GDM1 (cell line): ENCODE measurements at regions not wholly inside any gene's neighbourhood (a gene's known extent, or its start where the extent isn't known, plus 50 kb on each side); places are given as distances from the start of the nearest gene placed in this dataset.

Experiments
- DNase-seq: peaks from one replicate; lab custom pipeline; 2025; lab: John Stamatoyannopoulos, UW

- DNase-seq: peak; percentile 47
These were observed 195.2 kb upstream of the DPPA4 start for GRCh38 chr3:109532257-109533216.

- DNase-seq: no peak
These were observed 208.4 kb upstream of the DPPA4 start for GRCh38 chr3:109545746-109546145.

GRCh38 chr3:109548192-109548938 lies 211.0 kb upstream of the DPPA4 start:
- no peak for DNase-seq

GRCh38 chr3:109553591-109554371 lies 216.4 kb upstream of the DPPA4 start:
- no peak for DNase-seq

GRCh38 chr3:109559389-109559788 lies 222.0 kb upstream of the DPPA4 start:
- DNase-seq: no peak

- DNase-seq: no peak
These were observed 225.8 kb upstream of the DPPA4 start for GRCh38 chr3:109563149-109563548.

GRCh38 chr3:109569135-109569846 lies 231.9 kb upstream of the DPPA4 start:
- DNase-seq: no peak

- DNase-seq: no peak
These were observed 233.1 kb upstream of the DPPA4 start for GRCh38 chr3:109570408-109570807.

- DNase-seq: no peak
These were observed 235.0 kb upstream of the DPPA4 start for GRCh38 chr3:109572301-109572700.

GRCh38 chr3:109596991-109597390 lies 259.6 kb upstream of the DPPA4 start:
- no peak for DNase-seq

GRCh38 chr3:109597444-109597843 lies 260.1 kb upstream of the DPPA4 start:
- DNase-seq: no peak

GRCh38 chr3:109607897-109608296 lies 270.6 kb upstream of the DPPA4 start:
- no peak for DNase-seq

GRCh38 chr3:109608574-109608973 lies 271.2 kb upstream of the DPPA4 start:
- no peak for DNase-seq

- no peak for DNase-seq
These were observed 281.5 kb upstream of the DPPA4 start for GRCh38 chr3:109618766-109619378.

GRCh38 chr3:109631897-109632296 lies 294.6 kb upstream of the DPPA4 start:
- DNase-seq: no peak

- no peak for DNase-seq
These were observed 302.9 kb upstream of the DPPA4 start for GRCh38 chr3:109640146-109640652.

- DNase-seq: no peak
These were observed 304.7 kb upstream of the DPPA4 start for GRCh38 chr3:109642025-109642424.

GRCh38 chr3:109643590-109643989 lies 306.2 kb upstream of the DPPA4 start:
- no peak for DNase-seq

- no peak for DNase-seq
These were observed 307.0 kb upstream of the DPPA4 start for GRCh38 chr3:109644332-109644731.

GRCh38 chr3:109644746-109645145 lies 307.4 kb upstream of the DPPA4 start:
- no peak for DNase-seq

- DNase-seq: no peak
These were observed 310.7 kb upstream of the DPPA4 start for GRCh38 chr3:109648027-109648426.
